Embryonic facial prominence (tissue), 1 donor: ENCODE measurements at regions not wholly inside any gene's neighbourhood (a gene's known extent, or its start where the extent isn't known, plus 50 kb on each side); places are given as distances from the start of the nearest gene placed in this dataset.

Experiments
- DNase-seq: peaks from one replicate; pipeline ENCODE4 v3.0.0-alpha.2; 2016; ENCODE audit errors: extremely low spot score

- no peak for DNase-seq
These were observed 100.5 kb upstream of the SASH1 start for GRCh38 chr6:148242180-148242579.

GRCh38 chr6:148244217-148244935, 98.3 kb upstream of the SASH1 start:
- no peak for DNase-seq

- DNase-seq = no peak
These were observed 95.1 kb upstream of the SASH1 start for GRCh38 chr6:148247386-148248063.

- no peak for DNase-seq
These were observed 93.5 kb upstream of the SASH1 start for GRCh38 chr6:148249160-148249559.

- no peak for DNase-seq
These were observed 92.8 kb upstream of the SASH1 start for GRCh38 chr6:148249679-148250375.

- DNase-seq = peak; percentile 32
These were observed 91.5 kb upstream of the SASH1 start for GRCh38 chr6:148250975-148251685.

GRCh38 chr6:148251891-148252290, 90.7 kb upstream of the SASH1 start:
- DNase-seq = no peak

GRCh38 chr6:148257810-148258209, 84.8 kb upstream of the SASH1 start:
- no peak for DNase-seq

GRCh38 chr6:148258868-148259267, 83.8 kb upstream of the SASH1 start:
- DNase-seq = no peak

GRCh38 chr6:148261470-148261869, 81.2 kb upstream of the SASH1 start:
- no peak for DNase-seq

GRCh38 chr6:148263010-148263409, 79.6 kb upstream of the SASH1 start:
- DNase-seq = no peak

- no peak for DNase-seq
These were observed 78.7 kb upstream of the SASH1 start for GRCh38 chr6:148263961-148264360.

- no peak for DNase-seq
These were observed 77.6 kb upstream of the SASH1 start for GRCh38 chr6:148265054-148265453.

- DNase-seq = no peak
These were observed 73.3 kb upstream of the SASH1 start for GRCh38 chr6:148269386-148269785.

GRCh38 chr6:148271711-148272439, 70.8 kb upstream of the SASH1 start:
- DNase-seq = peak; percentile 57

GRCh38 chr6:148272597-148272996, 70.0 kb upstream of the SASH1 start:
- DNase-seq = no peak

- DNase-seq = no peak
These were observed 68.5 kb upstream of the SASH1 start for GRCh38 chr6:148273962-148274752.

GRCh38 chr6:148274809-148275208, 67.8 kb upstream of the SASH1 start:
- no peak for DNase-seq

- DNase-seq = no peak
These were observed 57.4 kb upstream of the SASH1 start for GRCh38 chr6:148285205-148285604.

- DNase-seq = no peak
These were observed 56.1 kb upstream of the SASH1 start for GRCh38 chr6:148286563-148286962.
